GM19372 (cell line): ENCODE measurements at regions not wholly inside any gene's neighbourhood (a gene's known extent, or its start where the extent isn't known, plus 50 kb on each side); places are given as distances from the start of the nearest gene placed in this dataset.
"Not testable (repeated sequence)": the region's sequence is repeated elsewhere in the genome, so short reads cannot be mapped to it uniquely, and the experiment has no call there.

Experiments used
- ATAC-seq: cut with Tn5 transposase; IDR thresholded peaks from one replicate; pipeline ENCODE4 v1.9.1; 2021; ENCODE audit warnings: mild to moderate bottlenecking, low read depth, moderate library complexity; ENCODE audit not compliant: unreplicated experiment

- no peak for ATAC-seq
Measured at GRCh38 chr15:31503758-31504461, 177.3 kb downstream of the KLF13 start.

- ATAC-seq = no peak
Measured at GRCh38 chr15:31504462-31504839, 177.8 kb downstream of the KLF13 start.

GRCh38 chr15:31507573-31507972 is 180.9 kb downstream of the KLF13 start:
- ATAC-seq = not testable (repeated sequence)

- no peak for ATAC-seq
Measured at GRCh38 chr15:31508656-31509055, 182.0 kb downstream of the KLF13 start.

- no peak for ATAC-seq
Measured at GRCh38 chr15:31510057-31510456, 183.4 kb downstream of the KLF13 start.

- no peak for ATAC-seq
Measured at GRCh38 chr15:31511707-31512310, 185.2 kb downstream of the KLF13 start.

GRCh38 chr15:31513178-31513577 is 186.5 kb downstream of the KLF13 start:
- no peak for ATAC-seq

- no peak for ATAC-seq
Measured at GRCh38 chr15:31516440-31516839, 189.8 kb downstream of the KLF13 start.

- no peak for ATAC-seq
Measured at GRCh38 chr15:31516874-31517273, 190.2 kb downstream of the KLF13 start.

- no peak for ATAC-seq
Measured at GRCh38 chr15:31517711-31518110, 191.1 kb downstream of the KLF13 start.

- ATAC-seq = no peak
Measured at GRCh38 chr15:31522028-31522427, 195.4 kb downstream of the KLF13 start.

- ATAC-seq = no peak
Measured at GRCh38 chr15:31523027-31523654, 196.5 kb downstream of the KLF13 start.

- ATAC-seq = no peak
Measured at GRCh38 chr15:31523655-31524049, 197.0 kb downstream of the KLF13 start.

GRCh38 chr15:31525185-31525695 is 198.6 kb downstream of the KLF13 start:
- no peak for ATAC-seq

- no peak for ATAC-seq
Measured at GRCh38 chr15:31525988-31526665, 199.5 kb downstream of the KLF13 start.

GRCh38 chr15:31526916-31527690 is 200.5 kb downstream of the KLF13 start:
- ATAC-seq = no peak

- no peak for ATAC-seq
Measured at GRCh38 chr15:31528846-31529245, 202.2 kb downstream of the KLF13 start.

GRCh38 chr15:31537770-31538592 is 211.3 kb downstream of the KLF13 start:
- ATAC-seq = no peak

GRCh38 chr15:31540633-31541032 is 214.0 kb downstream of the KLF13 start:
- ATAC-seq = no peak

- ATAC-seq = no peak
Measured at GRCh38 chr15:31544361-31544760, 217.7 kb downstream of the KLF13 start.
